NCI-H345 treated with DMSO at 0.1 percent for 48 hours (cell line): ENCODE measurements at regions not wholly inside any gene's neighbourhood (a gene's known extent, or its start where the extent isn't known, plus 50 kb on each side); places are given as distances from the start of the nearest gene placed in this dataset.

ENCODE experiments used
- DNase-seq: peaks from one replicate; lab custom pipeline; 2025; ENCODE audit not compliant: unreplicated experiment; lab: John Stamatoyannopoulos, UW

DNA sequence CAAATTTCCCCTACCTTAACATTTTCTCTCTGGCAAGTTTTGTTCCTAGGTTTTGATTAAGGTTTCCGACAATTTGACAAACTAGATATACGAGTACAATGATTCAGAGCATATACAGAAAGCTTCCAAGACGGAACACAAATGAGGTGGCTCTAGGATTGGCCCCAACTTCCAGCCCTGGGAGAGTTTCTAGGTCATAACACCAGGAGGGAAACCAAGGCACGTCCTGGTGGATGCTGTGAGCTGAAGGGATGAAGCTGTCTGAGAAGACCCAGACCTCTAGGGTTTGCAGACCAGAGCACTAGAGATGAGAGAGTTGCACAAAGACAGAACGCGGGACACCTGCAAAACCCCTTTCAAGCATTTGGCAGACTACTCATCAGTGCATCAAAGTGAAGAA lies 51.5 kb upstream of the CAND1 start:
- no peak for DNase-seq
